DOHH2 (cell line): ENCODE measurements at regions not wholly inside any gene's neighbourhood (a gene's known extent, or its start where the extent isn't known, plus 50 kb on each side); places are given as distances from the start of the nearest gene placed in this dataset.

ENCODE experiments used
- H3F3A ChIP-seq: fragments of 200-600 bp; sonication (generic), shearing (Covaris generic); 2 replicates; pipeline ENCODE4 v1.6.0; 2016; ENCODE audit warnings: antibody characterized with exemption, mild to moderate bottlenecking; ENCODE audit not compliant: control insufficient read depth, insufficient read depth
- H3K27ac ChIP-seq: fragments of 200-600 bp; sonication (generic); 2 replicates; pipeline ENCODE4 v1.5.1; 2014; ENCODE audit warnings: low read depth, mild to moderate bottlenecking, low read length, moderate library complexity
- H3K27me3 ChIP-seq: fragments of 200-600 bp; sonication (generic); 2 replicates; pipeline ENCODE4 v1.6.1; 2014; ENCODE audit warnings: mild to moderate bottlenecking, low read length, mixed read lengths; ENCODE audit not compliant: control insufficient read depth
- H3K36me3 ChIP-seq: fragments of 200-600 bp; sonication (generic); 2 replicates; pipeline ENCODE4 v1.6.1; 2014; ENCODE audit warnings: mild to moderate bottlenecking, low read length, moderate library complexity, mixed read lengths; ENCODE audit not compliant: control insufficient read depth
- H3K4me1 ChIP-seq: fragments of 200-600 bp; sonication (generic); 2 replicates; pipeline ENCODE4 v1.6.1; 2014; ENCODE audit warnings: mild to moderate bottlenecking, low read length, mixed read lengths; ENCODE audit not compliant: control insufficient read depth
- H3K4me2 ChIP-seq: fragments of 200-600 bp; sonication (generic); 2 replicates; pipeline ENCODE4 v1.6.0; 2014; ENCODE audit warnings: mild to moderate bottlenecking, low read length, moderate library complexity
- H3K4me3 ChIP-seq: fragments of 200-600 bp; sonication (generic); 2 replicates; pipeline ENCODE4 v1.5.1; 2014; ENCODE audit warnings: mild to moderate bottlenecking, low read length, mixed read lengths
- H3K79me2 ChIP-seq: fragments of 200-600 bp; sonication (generic); 2 replicates; pipeline ENCODE4 v1.6.1; 2014; ENCODE audit warnings: mild to moderate bottlenecking, low read length, mixed read lengths; ENCODE audit not compliant: control insufficient read depth
- H3K9me2 ChIP-seq: fragments of 200-600 bp; sonication (generic); replicated peaks from 2 replicates; pipeline ENCODE4 v1.6.1; 2014; ENCODE audit warnings: mild to moderate bottlenecking, low read length, mixed read lengths; ENCODE audit not compliant: control insufficient read depth
- H3K9me3 ChIP-seq: fragments of 200-600 bp; sonication (generic); 2 replicates; pipeline ENCODE4 v1.6.1; 2014; ENCODE audit warnings: antibody characterized with exemption, low read length, mixed read lengths; ENCODE audit not compliant: control insufficient read depth, insufficient read depth
- H4K20me1 ChIP-seq: fragments of 200-600 bp; sonication (generic); 2 replicates; pipeline ENCODE4 v1.6.0; 2014; ENCODE audit warnings: low read depth, mild to moderate bottlenecking, antibody characterized with exemption, low read length, moderate library complexity; ENCODE audit not compliant: control insufficient read depth, insufficient read depth
- CTCF ChIP-seq: fragments of 200-600 bp; sonication (generic); IDR thresholded peaks from one replicate; pipeline ENCODE4 v1.5.1; 2014; ENCODE audit warnings: antibody characterized with exemption, mild to moderate bottlenecking, low read depth, low read length; ENCODE audit not compliant: poor library complexity, severe bottlenecking
- EZH2phosphoT487 ChIP-seq: fragments of 200-600 bp; sonication (generic); IDR thresholded peaks from 2 replicates; pipeline ENCODE4 v1.6.1; 2017; ENCODE audit warnings: borderline replicate concordance, mild to moderate bottlenecking, antibody characterized with exemption, low read length, moderate library complexity, mixed read lengths

GRCh38 chr18:76656925-76657827 lies 162.1 kb upstream of the ZNF516 start:
- Histone ChIP-seq H3K9me2 (no peaks in the 10 kb centered on the region), H4K20me1 (no peaks in the 10 kb centered on the region), H3K27ac (no peak overlapping the region), H3K27me3 (peaks cover 19% of the 10 kb centered on the region), H3K4me3 (no peak overlapping the region), H3K4me2 (no peak overlapping the region), H3K36me3 (no peaks in the 10 kb centered on the region), H3K79me2 (no peaks in the 10 kb centered on the region), H3F3A (no peaks in the 10 kb centered on the region), H3K9me3 (no peaks in the 10 kb centered on the region), H3K4me1 (no peaks in the 10 kb centered on the region)
- TF ChIP-seq CTCF (no peak), EZH2phosphoT487 (no peak)

- H3K27ac ChIP-seq = no peak overlapping the region
- no peaks in the 10 kb centered on the region for H3K9me3 ChIP-seq
- no peaks in the 10 kb centered on the region for H3K36me3 ChIP-seq
- H3F3A ChIP-seq = no peaks in the 10 kb centered on the region
- H3K79me2 ChIP-seq = no peaks in the 10 kb centered on the region
- no peaks in the 10 kb centered on the region for H4K20me1 ChIP-seq
- peaks cover 28% of the 10 kb centered on the region for H3K27me3 ChIP-seq
- H3K4me1 ChIP-seq = no peaks in the 10 kb centered on the region
- TF ChIP-seq EZH2phosphoT487 = no peak
- TF ChIP-seq CTCF = no peak
- H3K9me2 ChIP-seq = no peaks in the 10 kb centered on the region
- H3K4me3 ChIP-seq = no peak overlapping the region
- H3K4me2 ChIP-seq = no peak overlapping the region
Observed at GRCh38 chr18:76654577-76654976, 159.5 kb upstream of the ZNF516 start.

GRCh38 chr18:76647322-76647721 lies 152.3 kb upstream of the ZNF516 start:
- no peak overlapping the region for H3K4me3 ChIP-seq

More at GRCh38 chr18:76647322-76647721, 152.3 kb upstream of the ZNF516 start:
- Histone ChIP-seq H3K27me3 (peaks cover 10% of the 10 kb centered on the region), H3K4me1 (no peaks in the 10 kb centered on the region), H3K36me3 (no peaks in the 10 kb centered on the region), H3K79me2 (no peaks in the 10 kb centered on the region), H3F3A (no peaks in the 10 kb centered on the region), H3K4me2 (no peak overlapping the region), H4K20me1 (no peaks in the 10 kb centered on the region), H3K27ac (no peak overlapping the region), H3K9me3 (no peaks in the 10 kb centered on the region), H3K9me2 (no peaks in the 10 kb centered on the region)
- no peak for TF ChIP-seq CTCF
- no peak for TF ChIP-seq EZH2phosphoT487
